K562 (cell line): ENCODE measurements at regions not wholly inside any gene's neighbourhood (a gene's known extent, or its start where the extent isn't known, plus 50 kb on each side); places are given as distances from the start of the nearest gene placed in this dataset.

ENCODE experiments used
- ATAC-seq: fragments of 200-7000 bp; cut with Tn5 transposase; 3 replicates; pipeline ENCODE4 v1.9.1; 2020; ENCODE audit warnings: moderate library complexity
- BruUV-seq: library from RNA; stranded (reverse); fragments of 400-500 nt; replicated peaks from 2 replicates; lab custom pipeline; 2021; lab: Mats Ljungman, UMichigan
- CTCF ChIA-PET: fragments of 300-600 bp; formaldehyde crosslinking; extraction: SDS; loops from one replicate; lab custom pipeline; 2021; ENCODE audit warnings: low intra/inter-chr PET ratio; lab: Yijun Ruan, JAX
- POLR2A ChIA-PET: fragments of 300-600, 350-650 bp; sonication (Branson Sonifier 250); formaldehyde crosslinking; extraction: SDS; loops from one replicate; lab custom pipeline; 2021; ENCODE audit warnings: antibody characterized with exemption, inconsistent platforms; lab: Yijun Ruan, JAX
- DNase-seq, 4 experiments: peaks; one replicate each; pipeline versions ENCODE4 v3.0.0 to v3.0.0-alpha.2; 2011 to 2018; ENCODE audit warnings: low spot score in 3 of 4, mixed read lengths in 3 of 4; ENCODE audit errors: extremely low read depth in 1 of 4
- FAIRE-seq: peaks from 2 replicates; lab custom pipeline; 2011; peaks lifted over from hg19 to GRCh38; lab: Jason Lieb, UNC
- H2AFZ ChIP-seq: 2 replicates; pipeline ENCODE4 v1.6.0; 2011; ENCODE audit warnings: low read depth, low read length, control low read depth, inconsistent platforms
- H3K27ac ChIP-seq: fragments of 200-600 bp; 3 replicates; pipeline ENCODE4 v1.8.0; 2011; ENCODE audit warnings: low read depth, mild to moderate bottlenecking, control low read depth, inconsistent platforms, low read length, moderate library complexity, mixed read lengths; ENCODE audit errors: extremely low read depth
- H3K27me3 ChIP-seq, 2 experiments: fragments of 300-600 bp in 1 of 2; 2 replicates in 1 of 2; 3 replicates in 1 of 2; pipeline versions ENCODE4 v1.6.0 to v1.8.0; 2011; ENCODE audit warnings: inconsistent platforms in 2 of 2, low read length in 2 of 2, mild to moderate bottlenecking in 1 of 2, mixed read lengths in 1 of 2, moderate library complexity in 1 of 2; ENCODE audit not compliant: control insufficient read depth in 2 of 2, insufficient read depth in 2 of 2
- H3K36me3 ChIP-seq: fragments of 300-600 bp; 3 replicates; pipeline ENCODE4 v1.8.0; 2011; ENCODE audit warnings: mild to moderate bottlenecking, low read length, inconsistent platforms; ENCODE audit not compliant: control insufficient read depth, insufficient read depth
- H3K4me1 ChIP-seq, 2 experiments: fragments of 200-600 bp in 1 of 2; replicated peaks in 1 of 2; 2 replicates in 1 of 2; 3 replicates in 1 of 2; pipeline versions ENCODE4 v1.5.1 to v1.8.0; 2011; ENCODE audit warnings: inconsistent platforms in 2 of 2, low read length in 2 of 2, mild to moderate bottlenecking in 1 of 2, mixed read lengths in 1 of 2, moderate library complexity in 1 of 2; ENCODE audit not compliant: control insufficient read depth in 2 of 2, insufficient read depth in 2 of 2
- H3K4me2 ChIP-seq: 2 replicates; pipeline ENCODE4 v1.6.1; 2011; ENCODE audit warnings: low read length, control low read depth, inconsistent platforms, mixed read lengths; ENCODE audit not compliant: insufficient read depth
- H3K4me3 ChIP-seq: fragments of 200-600 bp; sonication (generic), shearing (Covaris generic); 2 replicates; pipeline ENCODE4 v1.5.1; 2016; ENCODE audit warnings: control low read depth, inconsistent platforms
- H3K79me2 ChIP-seq: fragments of 200-600 bp; 3 replicates; pipeline ENCODE4 v1.8.0; 2011; ENCODE audit warnings: low read length, inconsistent platforms; ENCODE audit not compliant: control insufficient read depth, insufficient read depth
- H3K9ac ChIP-seq, 2 experiments: 2 replicates each; pipeline versions ENCODE4 v1.6.0 to v1.6.1; 2011; ENCODE audit warnings: low read depth in 2 of 2, low read length in 2 of 2, control low read depth in 1 of 2, inconsistent platforms in 1 of 2, mild to moderate bottlenecking in 1 of 2, mixed read lengths in 1 of 2; ENCODE audit not compliant: insufficient read depth in 1 of 2
- H3K9me1 ChIP-seq: one replicate; pipeline ENCODE4 v1.6.0; 2011; ENCODE audit warnings: inconsistent platforms, mild to moderate bottlenecking, low read length, moderate library complexity; ENCODE audit not compliant: control insufficient read depth, insufficient read depth
- H3K9me3 ChIP-seq: replicated peaks from 2 replicates; pipeline ENCODE4 v1.5.1; 2011; ENCODE audit warnings: low read depth, low read length, inconsistent platforms; ENCODE audit not compliant: control insufficient read depth, insufficient read depth
- H4K20me1 ChIP-seq: replicated peaks from 2 replicates; pipeline ENCODE4 v1.6.1; 2011; ENCODE audit warnings: low read length, inconsistent platforms, mixed read lengths; ENCODE audit not compliant: control insufficient read depth, insufficient read depth
- GABPB2 ChIP-seq: fragments of 250-450 bp; sonication (Bioruptor Pico); conservative IDR thresholded peaks from 2 replicates; pipeline ENCODE4 v1.5.1; 2021; ENCODE audit warnings: mild to moderate bottlenecking
- NR2C1 ChIP-seq, 2 experiments: fragments of 450-650 bp; IDR thresholded peaks; 2 replicates each; pipeline ENCODE4 v1.6.1; 2017; ENCODE audit warnings: mild to moderate bottlenecking in 2 of 2, antibody characterized with exemption in 1 of 2, inconsistent platforms in 1 of 2, missing compliant biosample characterization in 1 of 2, missing genetic modification characterization in 1 of 2
- RBM22 ChIP-seq: fragments of 200-400 bp; formaldehyde crosslinking; IDR thresholded peaks from 2 replicates; pipeline ENCODE4 v1.6.1; 2018; ENCODE audit warnings: low read length, low read depth; ENCODE audit not compliant: poor library complexity, severe bottlenecking
- RFX1 ChIP-seq: fragments of 450-650 bp; IDR thresholded peaks from 2 replicates; pipeline ENCODE4 v1.6.1; 2016; ENCODE audit warnings: mild to moderate bottlenecking, moderate library complexity
- SETDB1 ChIP-seq: IDR thresholded peaks from one replicate; pipeline ENCODE4 v1.6.1; 2012; ENCODE audit warnings: low read length, control low read depth, inconsistent platforms
- SMARCA4 ChIP-seq: fragments of 450-650 bp; IDR thresholded peaks from 2 replicates; pipeline ENCODE4 v1.6.1; 2016
- STAT6 ChIP-seq: sonication (generic); formaldehyde crosslinking; IDR thresholded peaks from 2 replicates; pipeline ENCODE4 v1.8.1; 2023; ENCODE audit warnings: mild to moderate bottlenecking, missing genetic modification reagents
- TRIM25 ChIP-seq: fragments of 450-650 bp; IDR thresholded peaks from 2 replicates; pipeline ENCODE4 v1.7.0; 2016; ENCODE audit warnings: borderline replicate concordance
- TSC22D4 ChIP-seq: fragments of 450-650 bp; IDR thresholded peaks from 2 replicates; pipeline ENCODE4 v1.6.1; 2016; ENCODE audit warnings: missing genetic modification characterization, missing biosample characterization, control low read depth
- ZBED1 ChIP-seq: IDR thresholded peaks from 2 replicates; pipeline ENCODE4 v1.6.1; 2014
- ZBTB26 ChIP-seq: fragments of 450-650 bp; formaldehyde crosslinking; IDR thresholded peaks from 2 replicates; pipeline ENCODE4 v1.4.0; 2022; ENCODE audit warnings: missing genetic modification characterization
- ZNF134 ChIP-seq: fragments of 250-450 bp; sonication (Bioruptor Pico); conservative IDR thresholded peaks from 2 replicates; pipeline ENCODE4 v1.4.0; 2020
- ZNF175 ChIP-seq: fragments of 200-800 bp; sonication (Bioruptor generic); IDR thresholded peaks from 2 replicates; pipeline ENCODE4 v1.6.1; 2016; ENCODE audit warnings: low read depth, mild to moderate bottlenecking, missing genetic modification characterization, missing compliant biosample characterization
- ZNF347 ChIP-seq: fragments of 450-650 bp; formaldehyde crosslinking; IDR thresholded peaks from 2 replicates; pipeline ENCODE4 v1.4.0; 2020; ENCODE audit warnings: low read depth, mild to moderate bottlenecking, moderate library complexity
- ZNF507 ChIP-seq: conservative IDR thresholded peaks from 2 replicates; pipeline ENCODE4 v1.6.1; 2017; ENCODE audit warnings: missing genetic modification characterization, missing compliant biosample characterization
- ZNF583 ChIP-seq: fragments of 250-450 bp; sonication (Bioruptor Pico); IDR thresholded peaks from 2 replicates; pipeline ENCODE4 v1.4.0; 2020
- ZNF668 ChIP-seq: fragments of 250-450 bp; sonication (Bioruptor Pico); IDR thresholded peaks from 2 replicates; pipeline ENCODE4 v1.8.0; 2022; ENCODE audit warnings: mild to moderate bottlenecking, inconsistent platforms
- WGBS: fragments of 100-300 bp; shearing (Covaris generic); methylation state at CpG from one replicate; pipeline ENCODE4 v1.1.6; 2016; ENCODE audit warnings: low coverage, mixed read lengths; ENCODE audit not compliant: insufficient coverage; ENCODE audit errors: missing lambda C conversion rate; 5-methylcytosine and 5-hydroxymethylcytosine counted together
- in situ Hi-C: fragments of 300-500 bp; cut with MboI; formaldehyde crosslinking; loops from 4 replicates; pipeline ENCODE4 v1.15.0; 2018; ENCODE audit warnings: inconsistent platforms, mixed read lengths
- intact Hi-C: fragments of 100-400 bp; cut with micrococcal nuclease; formaldehyde crosslinking; loops from 2 replicates; pipeline ENCODE4 v1.14.2; 2022

GRCh38 chr5:165579911-165580310, 2074.5 kb downstream of the MAT2B start (continued):
- no peak for TF ChIP-seq RFX1
- TF ChIP-seq TRIM25: no peak
- no peak for TF ChIP-seq STAT6
- TF ChIP-seq NR2C1 (IDR thresholded peaks at IDR 0.05): no peak
- TF ChIP-seq NR2C1 (tag; IDR thresholded peaks at IDR 0.05): no peak
- no peak for TF ChIP-seq SMARCA4
- TF ChIP-seq RBM22: no peak
- TF ChIP-seq ZNF507 (tag): no peak

GRCh38 chr5:165594693-165595092, 2089.3 kb downstream of the MAT2B start:
- no peaks in the 10 kb centered on the region for H3K9me3 ChIP-seq
- H3K79me2 ChIP-seq: no peaks in the 10 kb centered on the region
- H3K36me3 ChIP-seq: no peaks in the 10 kb centered on the region
- FAIRE-seq (no peak), ATAC-seq (no peak), DNase-seq (no peak)
- no peak overlapping the region for H3K27ac ChIP-seq
- ChIA-PET POLR2A (no interaction called here), CTCF (no interaction called here)
- TF ChIP-seq ZBED1 (no peak), ZNF175 (no peak), ZNF583 (CRISPR knock-in tag) (no peak), SETDB1 (no peak), ZNF668 (no peak), TSC22D4 (no peak), ZNF134 (CRISPR knock-in tag) (no peak), GABPB2 (CRISPR knock-in tag) (no peak), ZBTB26 (CRISPR knock-in tag) (no peak), ZNF347 (CRISPR knock-in tag) (no peak)
- BruUV-seq: no TSS peak
- H3K4me3 ChIP-seq: no peak overlapping the region
- 0% methylated on average over 1 of the region's 1 CpG for WGBS
- H3K4me1 ChIP-seq: no peaks in the 10 kb centered on the region
- no peaks in the 10 kb centered on the region for H4K20me1 ChIP-seq
- H3K9me1 ChIP-seq: no peaks in the 10 kb centered on the region
- no peak overlapping the region for H3K4me2 ChIP-seq
- H3K27me3 ChIP-seq: no peaks in the 10 kb centered on the region
- H2AFZ ChIP-seq: no peak overlapping the region
- H3K9ac ChIP-seq: no peak overlapping the region
- in situ Hi-C loops: no loop called here
- intact Hi-C loops: no loop called here
